PC-3 (cell line): ENCODE measurements at regions not wholly inside any gene's neighbourhood (a gene's known extent, or its start where the extent isn't known, plus 50 kb on each side); places are given as distances from the start of the nearest gene placed in this dataset.

Experiments used
- CTCF ChIP-seq: fragments of 300-600 bp; sonication (generic); conservative IDR thresholded peaks from 2 replicates; pipeline ENCODE4 v1.5.1; 2017; ENCODE audit warnings: antibody characterized with exemption, low read depth, mild to moderate bottlenecking, low read length
- EZH2 ChIP-seq: fragments of 300-600 bp; sonication (generic); IDR thresholded peaks from one replicate; pipeline ENCODE4 v1.6.1; 2017; ENCODE audit warnings: antibody characterized with exemption, mild to moderate bottlenecking, low read length; ENCODE audit not compliant: unreplicated experiment

- TF ChIP-seq CTCF (no peak), EZH2 (no peak)
Measured at GRCh38 chr3:106265704-106266103, 396.9 kb upstream of the CBLB start.
